Hepatocyte (in vitro differentiated cells): ENCODE measurements at regions not wholly inside any gene's neighbourhood (a gene's known extent, or its start where the extent isn't known, plus 50 kb on each side); places are given as distances from the start of the nearest gene placed in this dataset.
"Not testable (repeated sequence)": the region's sequence is repeated elsewhere in the genome, so short reads cannot be mapped to it uniquely, and the experiment has no call there.

Source experiments
- DNase-seq: peaks from one replicate; pipeline ENCODE4 v3.0.0-alpha.2; 2016; ENCODE audit warnings: low spot score
- H2AFZ ChIP-seq: fragments of 200-600 bp; sonication (generic); 2 replicates; pipeline ENCODE4 v1.6.0; 2016; ENCODE audit warnings: antibody characterized with exemption, mild to moderate bottlenecking
- H3K27ac ChIP-seq: fragments of 200-600 bp; sonication (generic); 2 replicates; pipeline ENCODE4 v1.5.1; 2016; ENCODE audit warnings: mild to moderate bottlenecking
- H3K27me3 ChIP-seq: fragments of 200-600 bp; sonication (generic); 2 replicates; pipeline ENCODE4 v1.6.1; 2016
- H3K36me3 ChIP-seq: fragments of 200-600 bp; sonication (generic); replicated peaks from 2 replicates; pipeline ENCODE4 v1.5.1; 2016; ENCODE audit warnings: low read depth; ENCODE audit not compliant: insufficient read depth
- H3K4me1 ChIP-seq: fragments of 200-600 bp; sonication (generic); 2 replicates; pipeline ENCODE4 v1.5.1; 2016; ENCODE audit warnings: mild to moderate bottlenecking, moderate library complexity; ENCODE audit not compliant: insufficient read depth
- H3K4me2 ChIP-seq: fragments of 200-600 bp; sonication (generic); 2 replicates; pipeline ENCODE4 v1.6.0; 2016
- H3K4me3 ChIP-seq: fragments of 200-600 bp; sonication (generic); 2 replicates; pipeline ENCODE4 v1.5.1; 2016; ENCODE audit warnings: mild to moderate bottlenecking
- H3K79me2 ChIP-seq: fragments of 200-600 bp; sonication (generic); 2 replicates; pipeline ENCODE4 v1.6.0; 2017; ENCODE audit warnings: mild to moderate bottlenecking
- H3K9me2 ChIP-seq: fragments of 200-600 bp; sonication (generic); replicated peaks from 2 replicates; pipeline ENCODE4 v1.6.0; 2017; ENCODE audit warnings: mild to moderate bottlenecking; ENCODE audit not compliant: insufficient read depth
- H3K9me3 ChIP-seq: fragments of 200-600 bp; sonication (generic); 2 replicates; pipeline ENCODE4 v1.5.1; 2016; ENCODE audit warnings: low read depth, mild to moderate bottlenecking
- H4K20me1 ChIP-seq: fragments of 200-600 bp; sonication (generic); 2 replicates; pipeline ENCODE4 v1.6.0; 2016; ENCODE audit warnings: mild to moderate bottlenecking; ENCODE audit not compliant: insufficient read depth, poor library complexity, severe bottlenecking
- CTCF ChIP-seq: fragments of 200-600 bp; sonication (generic); IDR thresholded peaks from 2 replicates; pipeline ENCODE4 v1.5.1; 2016; ENCODE audit warnings: antibody characterized with exemption, mild to moderate bottlenecking; ENCODE audit not compliant: poor library complexity
- EZH2 ChIP-seq: fragments of 200-600 bp; sonication (generic); IDR thresholded peaks from 2 replicates; pipeline ENCODE4 v1.6.1; 2016; ENCODE audit warnings: antibody characterized with exemption, mild to moderate bottlenecking, borderline replicate concordance
- EZH2phosphoT487 ChIP-seq: fragments of 200-600 bp; sonication (generic); IDR thresholded peaks from one replicate; pipeline ENCODE4 v1.6.1; 2018; ENCODE audit warnings: antibody characterized with exemption, mild to moderate bottlenecking, low read depth, moderate library complexity; ENCODE audit not compliant: unreplicated experiment, severe bottlenecking
- WGBS: methylation state at CpG from one replicate; pipeline ENCODE4 v1.1.6; 2016; ENCODE audit warnings: low lambda C conversion rate; ENCODE audit errors: missing lambda C conversion rate; 5-methylcytosine and 5-hydroxymethylcytosine counted together

GRCh38 chr11:134853992-134854991 is 442.2 kb upstream of the B3GAT1 start:
- Histone ChIP-seq H3K27ac (no peak overlapping the region), H3K9me2 (no peaks in the 10 kb centered on the region), H3K36me3 (no peaks in the 10 kb centered on the region), H3K4me1 (no peaks in the 10 kb centered on the region), H3K79me2 (no peaks in the 10 kb centered on the region), H3K9me3 (no peaks in the 10 kb centered on the region), H4K20me1 (no peaks in the 10 kb centered on the region), H2AFZ (no peak overlapping the region), H3K4me2 (no peak overlapping the region), H3K27me3 (no peaks in the 10 kb centered on the region), H3K4me3 (no peak overlapping the region)
- TF ChIP-seq CTCF (no peak), EZH2phosphoT487 (no peak), EZH2 (no peak)
- WGBS, result 69% methylated on average over 12 of the region's 12 CpGs
- DNase-seq, result no peak

GRCh38 chr11:134851503-134852224 is 439.6 kb upstream of the B3GAT1 start:
- not testable (repeated sequence) for H3K9me3 ChIP-seq, H3K4me3 ChIP-seq, H3K9me2 ChIP-seq, H4K20me1 ChIP-seq, H3K27me3 ChIP-seq, H3K27ac ChIP-seq, H3K79me2 ChIP-seq, DNase-seq, H3K4me2 ChIP-seq, H3K4me1 ChIP-seq, H2AFZ ChIP-seq, H3K36me3 ChIP-seq
- 76% methylated on average over 22 of the region's 22 CpGs for WGBS

GRCh38 chr11:134850566-134850965 is 438.5 kb upstream of the B3GAT1 start:
- no peak overlapping the region for H3K4me2 ChIP-seq
- no peaks in the 10 kb centered on the region for H3K27me3 ChIP-seq
- WGBS, result 78% methylated on average over 2 of the region's 2 CpGs
- no peak overlapping the region for H2AFZ ChIP-seq
- H3K9me3 ChIP-seq, result no peaks in the 10 kb centered on the region
- DNase-seq, result no peak
- no peaks in the 10 kb centered on the region for H3K79me2 ChIP-seq
- H3K4me3 ChIP-seq, result no peak overlapping the region
- H3K9me2 ChIP-seq, result no peaks in the 10 kb centered on the region
- TF ChIP-seq EZH2, result no peak
- TF ChIP-seq EZH2phosphoT487, result no peak
- no peak for TF ChIP-seq CTCF
- no peak overlapping the region for H3K27ac ChIP-seq
- no peaks in the 10 kb centered on the region for H3K4me1 ChIP-seq
- H3K36me3 ChIP-seq, result no peaks in the 10 kb centered on the region
- no peaks in the 10 kb centered on the region for H4K20me1 ChIP-seq

GRCh38 chr11:134849833-134850232 is 437.8 kb upstream of the B3GAT1 start:
- TF ChIP-seq EZH2phosphoT487 (no peak), CTCF (no peak), EZH2 (no peak)
- no peaks in the 10 kb centered on the region for H3K4me1 ChIP-seq
- WGBS, result 85% methylated on average over 3 of the region's 3 CpGs
- no peak overlapping the region for H2AFZ ChIP-seq
- H3K9me3 ChIP-seq, result no peaks in the 10 kb centered on the region
- no peaks in the 10 kb centered on the region for H3K27me3 ChIP-seq
- DNase-seq, result no peak
- no peaks in the 10 kb centered on the region for H3K79me2 ChIP-seq
- no peaks in the 10 kb centered on the region for H4K20me1 ChIP-seq
- H3K4me3 ChIP-seq, result no peak overlapping the region
- H3K27ac ChIP-seq, result no peak overlapping the region
- no peaks in the 10 kb centered on the region for H3K36me3 ChIP-seq
- H3K4me2 ChIP-seq, result no peak overlapping the region
- no peaks in the 10 kb centered on the region for H3K9me2 ChIP-seq
